CD4-positive, CD25-positive, alpha-beta regulatory T cell (primary cell): ENCODE measurements at regions not wholly inside any gene's neighbourhood (a gene's known extent, or its start where the extent isn't known, plus 50 kb on each side); places are given as distances from the start of the nearest gene placed in this dataset.

ENCODE experiments used
- ATAC-seq, 2 donors: fragments of 150-1000 bp; cut with Tn5 transposase; one replicate each; pipeline ENCODE4 v1.10.0; 2021; ENCODE audit warnings: low read depth in 2 of 2, moderate number of reproducible peaks in 2 of 2, moderate library complexity in 1 of 2
- DNase-seq, 3 donors: peaks; one replicate each; pipeline versions ENCODE4 v3.0.0 to v3.0.0-alpha.2; 2012 to 2022; ENCODE audit warnings: mixed read lengths in 1 of 3
- H3K27ac ChIP-seq: one replicate; pipeline ENCODE4 v1.7.0; 2013; ENCODE audit warnings: mild to moderate bottlenecking, low read length; ENCODE audit not compliant: insufficient read depth, poor library complexity, severe bottlenecking
- H3K27me3 ChIP-seq: one replicate; pipeline ENCODE4 v1.7.0; 2013; ENCODE audit warnings: low read length; ENCODE audit not compliant: control insufficient read depth, insufficient read depth
- H3K36me3 ChIP-seq: one replicate; pipeline ENCODE4 v1.7.0; 2013; ENCODE audit warnings: mild to moderate bottlenecking, low read length, moderate library complexity; ENCODE audit not compliant: control insufficient read depth, insufficient read depth
- H3K4me1 ChIP-seq: 2 replicates; pipeline ENCODE4 v1.7.0; 2013; ENCODE audit warnings: mild to moderate bottlenecking, low read length; ENCODE audit not compliant: insufficient read depth, control insufficient read depth, poor library complexity, severe bottlenecking
- H3K4me3 ChIP-seq: one replicate; pipeline ENCODE4 v1.7.0; 2013; ENCODE audit warnings: low read depth, mild to moderate bottlenecking, low read length, moderate library complexity
- H3K9me3 ChIP-seq, 2 experiments: 1 replicate in 1 of 2; 2 replicates in 1 of 2; pipeline ENCODE4 v1.7.0; 2013; ENCODE audit warnings: low read length in 2 of 2, mild to moderate bottlenecking in 1 of 2, moderate library complexity in 1 of 2; ENCODE audit not compliant: control insufficient read depth in 2 of 2
- H3K27ac Mint-ChIP-seq, 3 donors: one replicate each; pipeline ENCODE4 v1.8.0; 2020 to 2022; ENCODE audit warnings: mild to moderate bottlenecking in 3 of 3, mixed read lengths in 3 of 3, moderate library complexity in 2 of 3
- H3K27me3 Mint-ChIP-seq: one replicate; pipeline ENCODE4 v1.8.0; 2022; ENCODE audit warnings: mild to moderate bottlenecking, mixed read lengths
- H3K36me3 Mint-ChIP-seq: one replicate; pipeline ENCODE4 v1.8.0; 2020; ENCODE audit warnings: mixed read lengths
- H3K4me1 Mint-ChIP-seq, 4 donors: one replicate each; pipeline ENCODE4 v1.8.0; 2020 to 2022; ENCODE audit warnings: mixed read lengths in 4 of 4, mild to moderate bottlenecking in 1 of 4
- H3K4me3 Mint-ChIP-seq, 4 donors: one replicate each; pipeline ENCODE4 v1.8.0; 2020 to 2022; ENCODE audit warnings: mild to moderate bottlenecking in 4 of 4, mixed read lengths in 4 of 4, moderate library complexity in 3 of 4
- H3K9me3 Mint-ChIP-seq, 7 donors: one replicate each; pipeline ENCODE4 v1.8.0; 2020 to 2022; ENCODE audit warnings: mixed read lengths in 7 of 7, mild to moderate bottlenecking in 3 of 7, moderate library complexity in 2 of 7

DNA sequence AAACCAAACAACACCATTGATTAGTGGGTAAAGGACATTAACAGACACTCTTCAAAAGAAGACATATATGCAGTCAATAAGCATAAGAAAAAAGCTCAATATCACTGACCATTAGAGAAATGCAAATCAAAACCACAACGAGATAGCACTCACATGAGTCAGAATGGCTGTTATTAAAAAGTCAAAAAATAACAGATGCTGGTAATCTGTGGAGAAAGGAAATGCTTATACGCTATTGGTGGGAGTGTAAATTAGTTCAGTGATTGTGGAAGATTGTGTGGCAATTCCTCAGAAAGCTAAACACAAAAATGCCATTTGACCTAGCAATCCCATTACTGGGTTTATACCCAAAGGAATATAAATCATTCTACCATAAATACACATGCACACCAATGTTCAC is 182.6 kb downstream of the TRPC6 start:
- Mint-ChIP-seq H3K27ac (no peak overlapping the region), H3K4me3 (no peak overlapping the region), H3K9me3 (peaks cover 0 to 18% (median 11%) of the 10 kb centered on the region in 7 donors), H3K27me3 (no peaks in the 10 kb centered on the region), H3K36me3 (no peaks in the 10 kb centered on the region), H3K4me1 (no peaks in the 10 kb centered on the region)
- Histone ChIP-seq H3K9me3 (no peaks in the 10 kb centered on the region), H3K4me1 (no peaks in the 10 kb centered on the region), H3K36me3 (no peaks in the 10 kb centered on the region), H3K27me3 (no peaks in the 10 kb centered on the region), H3K4me3 (no peak overlapping the region), H3K27ac (no peak overlapping the region)
- no peak for ATAC-seq
- no peak for DNase-seq

GRCh38 chr11:101397979-101398378 is 185.8 kb downstream of the TRPC6 start:
- Histone ChIP-seq H3K36me3 (no peaks in the 10 kb centered on the region), H3K4me1 (no peaks in the 10 kb centered on the region), H3K4me3 (no peak overlapping the region), H3K27me3 (no peaks in the 10 kb centered on the region), H3K27ac (no peak overlapping the region), H3K9me3 (no peaks in the 10 kb centered on the region)
- H3K27ac Mint-ChIP-seq: no peak overlapping the region
- ATAC-seq (no peak), DNase-seq (no peak)
- no peaks in the 10 kb centered on the region for H3K36me3 Mint-ChIP-seq
- no peak overlapping the region for H3K4me3 Mint-ChIP-seq
- no peaks in the 10 kb centered on the region for H3K4me1 Mint-ChIP-seq
- peaks cover 0 to 32% (median 20%) of the 10 kb centered on the region in 7 donors for H3K9me3 Mint-ChIP-seq
- H3K27me3 Mint-ChIP-seq: no peaks in the 10 kb centered on the region

- peaks cover 0 to 15% (median 4%) of the 10 kb centered on the region in 7 donors for H3K9me3 Mint-ChIP-seq
- Histone ChIP-seq H3K36me3 (no peaks in the 10 kb centered on the region), H3K27me3 (no peaks in the 10 kb centered on the region), H3K27ac (no peak overlapping the region), H3K9me3 (no peaks in the 10 kb centered on the region), H3K4me1 (no peaks in the 10 kb centered on the region), H3K4me3 (no peak overlapping the region)
- no peaks in the 10 kb centered on the region for H3K4me1 Mint-ChIP-seq
- no peaks in the 10 kb centered on the region for H3K27me3 Mint-ChIP-seq
- H3K27ac Mint-ChIP-seq: no peak overlapping the region
- H3K4me3 Mint-ChIP-seq: no peak overlapping the region
- ATAC-seq (no peak), DNase-seq (no peak)
- H3K36me3 Mint-ChIP-seq: no peaks in the 10 kb centered on the region
Measured at GRCh38 chr11:101390539-101390938, 193.3 kb downstream of the TRPC6 start.

GRCh38 chr11:101369835-101370234 is 214.0 kb downstream of the TRPC6 start:
- Histone ChIP-seq H3K4me1 (no peaks in the 10 kb centered on the region), H3K36me3 (no peaks in the 10 kb centered on the region), H3K27me3 (no peaks in the 10 kb centered on the region), H3K27ac (no peak overlapping the region), H3K4me3 (no peak overlapping the region), H3K9me3 (peaks cover 0 to 4% of the 10 kb centered on the region in 2 experiments)
- Mint-ChIP-seq H3K27me3 (no peaks in the 10 kb centered on the region), H3K27ac (no peak overlapping the region), H3K4me3 (no peak overlapping the region), H3K4me1 (no peaks in the 10 kb centered on the region), H3K9me3 (peaks cover 0 to 18% (median 10%) of the 10 kb centered on the region in 7 donors), H3K36me3 (no peaks in the 10 kb centered on the region)
- ATAC-seq: no peak
- no peak for DNase-seq

- no peaks in the 10 kb centered on the region for H3K9me3 ChIP-seq
- no peak for DNase-seq
- Mint-ChIP-seq H3K27ac (no peak overlapping the region), H3K27me3 (no peaks in the 10 kb centered on the region), H3K4me3 (no peak overlapping the region), H3K9me3 (peaks cover 0 to 23% (median 9%) of the 10 kb centered on the region in 7 donors), H3K36me3 (no peaks in the 10 kb centered on the region), H3K4me1 (peaks cover 0 to 6% (median 0%) of the 10 kb centered on the region in 4 donors)
- H3K27me3 ChIP-seq: no peaks in the 10 kb centered on the region
- no peak overlapping the region for H3K27ac ChIP-seq
- H3K36me3 ChIP-seq: no peaks in the 10 kb centered on the region
- no peak for ATAC-seq
- H3K4me3 ChIP-seq: no peak overlapping the region
- H3K4me1 ChIP-seq: no peaks in the 10 kb centered on the region
Measured at GRCh38 chr11:101363706-101364275, 220.0 kb downstream of the TRPC6 start.

DNA sequence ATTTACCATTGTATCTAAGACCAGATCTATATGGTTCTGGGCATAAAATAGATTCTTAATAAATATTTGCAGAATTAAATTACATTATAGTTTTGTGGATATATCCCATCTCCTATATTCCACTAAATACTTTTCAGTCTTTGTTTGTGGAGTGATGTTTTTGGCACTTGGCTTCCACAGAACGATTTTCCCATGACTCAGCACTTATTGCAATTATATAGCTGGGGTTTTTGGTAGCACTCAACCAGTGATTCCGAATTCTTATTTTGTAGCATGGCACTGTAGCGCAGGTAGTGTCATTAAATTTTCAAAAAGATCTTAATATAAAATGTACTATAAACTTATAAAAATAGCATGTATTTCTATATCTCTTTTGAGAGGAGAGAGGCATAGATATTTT is 221.2 kb downstream of the TRPC6 start:
- peaks cover 0 to 6% (median 0%) of the 10 kb centered on the region in 4 donors for H3K4me1 Mint-ChIP-seq
- DNase-seq (no peak), ATAC-seq (no peak)
- H3K36me3 Mint-ChIP-seq: no peaks in the 10 kb centered on the region
- peaks cover 0 to 30% (median 8%) of the 10 kb centered on the region in 7 donors for H3K9me3 Mint-ChIP-seq
- H3K9me3 ChIP-seq: no peaks in the 10 kb centered on the region
- no peaks in the 10 kb centered on the region for H3K36me3 ChIP-seq
- no peak overlapping the region for H3K27ac ChIP-seq
- no peaks in the 10 kb centered on the region for H3K27me3 ChIP-seq
- no peaks in the 10 kb centered on the region for H3K27me3 Mint-ChIP-seq
- H3K27ac Mint-ChIP-seq: no peak overlapping the region
- no peaks in the 10 kb centered on the region for H3K4me1 ChIP-seq
- no peak overlapping the region for H3K4me3 ChIP-seq
- H3K4me3 Mint-ChIP-seq: no peak overlapping the region

DNA sequence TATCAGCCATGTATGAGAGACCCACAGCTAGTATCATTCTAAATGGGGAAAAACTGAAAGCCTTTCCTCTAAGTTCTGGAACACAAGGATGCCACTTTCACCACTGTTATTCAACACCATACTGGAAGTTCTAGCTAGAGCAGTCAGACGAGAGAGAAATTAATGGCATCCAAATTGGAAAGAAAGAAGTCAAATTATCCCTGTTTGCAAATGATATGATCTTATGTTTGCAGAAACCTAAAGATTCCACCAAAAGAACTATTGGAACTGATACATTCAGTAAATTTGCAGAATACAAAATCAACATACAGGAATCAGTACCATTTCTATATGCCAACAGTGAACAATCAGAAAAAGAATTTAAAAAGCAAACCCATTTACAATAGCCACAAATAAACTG is 226.0 kb downstream of the TRPC6 start:
- H3K36me3 Mint-ChIP-seq: no peaks in the 10 kb centered on the region
- Histone ChIP-seq H3K9me3 (no peaks in the 10 kb centered on the region), H3K4me3 (no peak overlapping the region), H3K4me1 (no peaks in the 10 kb centered on the region), H3K27me3 (no peaks in the 10 kb centered on the region), H3K27ac (no peak overlapping the region), H3K36me3 (no peaks in the 10 kb centered on the region)
- no peak overlapping the region for H3K4me3 Mint-ChIP-seq
- H3K9me3 Mint-ChIP-seq: peaks cover 0 to 25% (median 6%) of the 10 kb centered on the region in 7 donors
- H3K4me1 Mint-ChIP-seq: peaks cover 0 to 6% (median 0%) of the 10 kb centered on the region in 4 donors
- H3K27me3 Mint-ChIP-seq: no peaks in the 10 kb centered on the region
- DNase-seq: no peak
- no peak overlapping the region for H3K27ac Mint-ChIP-seq
- ATAC-seq: no peak

GRCh38 chr11:101354801-101355200 is 225.2 kb upstream of the PGR start:
- no peak overlapping the region for H3K27ac Mint-ChIP-seq
- H3K4me3 Mint-ChIP-seq: no peak overlapping the region
- H3K27me3 Mint-ChIP-seq: no peaks in the 10 kb centered on the region

More at GRCh38 chr11:101354801-101355200, 225.2 kb upstream of the PGR start:
- DNase-seq (no peak), ATAC-seq (no peak)
- no peak overlapping the region for H3K27ac ChIP-seq
- Mint-ChIP-seq H3K9me3 (peaks cover 0 to 18% (median 5%) of the 10 kb centered on the region in 7 donors), H3K4me1 (no peaks in the 10 kb centered on the region), H3K36me3 (no peaks in the 10 kb centered on the region)
- no peak overlapping the region for H3K4me3 ChIP-seq
- H3K9me3 ChIP-seq: no peaks in the 10 kb centered on the region
- H3K4me1 ChIP-seq: no peaks in the 10 kb centered on the region
- H3K36me3 ChIP-seq: no peaks in the 10 kb centered on the region
- no peaks in the 10 kb centered on the region for H3K27me3 ChIP-seq
